GM13976 (cell line): ENCODE measurements at regions not wholly inside any gene's neighbourhood (a gene's known extent, or its start where the extent isn't known, plus 50 kb on each side); places are given as distances from the start of the nearest gene placed in this dataset.

ENCODE experiments used
- DNase-seq: peaks from one replicate; pipeline ENCODE4 v3.0.0; 2012; ENCODE audit warnings: low spot score
- in situ Hi-C: fragments of 300-500 bp; cut with MboI; formaldehyde crosslinking; loops from one replicate; pipeline ENCODE4 v1.12.0; 2022; ENCODE audit warnings: low sequenced_read_pairs, mixed read lengths, inconsistent platforms; ENCODE audit not compliant: unreplicated experiment
- TF ChIP-seq, protein P1 (sequence below): IDR thresholded peaks from 2 replicates; pipeline ENCODE4 v1.5.1; 2012; ENCODE audit warnings: borderline replicate concordance, mild to moderate bottlenecking; ENCODE audit not compliant: insufficient read depth; ENCODE audit errors: extremely low read depth, missing control alignments, control extremely low read depth

DNA sequence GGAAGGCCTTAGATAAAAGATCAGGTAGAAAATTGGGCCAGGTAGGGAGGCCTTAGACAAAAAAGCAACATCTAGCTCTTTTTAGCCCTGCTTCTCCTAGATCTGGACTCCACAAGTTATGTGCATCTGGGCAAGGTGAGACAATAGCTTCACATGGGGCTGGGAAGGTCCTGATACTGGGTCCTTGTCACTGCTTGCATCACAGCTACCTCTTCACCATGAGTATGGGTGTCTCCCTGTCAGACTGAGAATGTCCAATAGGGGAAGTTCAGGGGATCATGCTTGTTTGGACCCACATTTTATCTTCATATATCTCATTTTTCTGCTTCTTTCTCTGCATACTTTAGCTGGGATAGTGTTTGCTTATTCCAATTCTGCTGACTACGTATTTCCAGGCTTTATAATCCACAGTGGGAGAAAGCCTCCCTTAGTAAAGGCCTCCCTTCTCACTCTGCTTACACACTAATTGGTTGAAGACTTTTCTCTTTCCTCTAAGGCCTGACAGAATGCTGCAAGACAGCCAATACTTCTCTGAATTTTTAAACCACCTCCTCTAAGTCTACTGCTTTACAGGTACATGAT is 189.6 kb downstream of the CYRIA start:
- TF ChIP-seq, protein P1, sequence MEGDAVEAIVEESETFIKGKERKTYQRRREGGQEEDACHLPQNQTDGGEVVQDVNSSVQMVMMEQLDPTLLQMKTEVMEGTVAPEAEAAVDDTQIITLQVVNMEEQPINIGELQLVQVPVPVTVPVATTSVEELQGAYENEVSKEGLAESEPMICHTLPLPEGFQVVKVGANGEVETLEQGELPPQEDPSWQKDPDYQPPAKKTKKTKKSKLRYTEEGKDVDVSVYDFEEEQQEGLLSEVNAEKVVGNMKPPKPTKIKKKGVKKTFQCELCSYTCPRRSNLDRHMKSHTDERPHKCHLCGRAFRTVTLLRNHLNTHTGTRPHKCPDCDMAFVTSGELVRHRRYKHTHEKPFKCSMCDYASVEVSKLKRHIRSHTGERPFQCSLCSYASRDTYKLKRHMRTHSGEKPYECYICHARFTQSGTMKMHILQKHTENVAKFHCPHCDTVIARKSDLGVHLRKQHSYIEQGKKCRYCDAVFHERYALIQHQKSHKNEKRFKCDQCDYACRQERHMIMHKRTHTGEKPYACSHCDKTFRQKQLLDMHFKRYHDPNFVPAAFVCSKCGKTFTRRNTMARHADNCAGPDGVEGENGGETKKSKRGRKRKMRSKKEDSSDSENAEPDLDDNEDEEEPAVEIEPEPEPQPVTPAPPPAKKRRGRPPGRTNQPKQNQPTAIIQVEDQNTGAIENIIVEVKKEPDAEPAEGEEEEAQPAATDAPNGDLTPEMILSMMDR = no peak
- DNase-seq = no peak
- in situ Hi-C loops = no loop called here

DNA sequence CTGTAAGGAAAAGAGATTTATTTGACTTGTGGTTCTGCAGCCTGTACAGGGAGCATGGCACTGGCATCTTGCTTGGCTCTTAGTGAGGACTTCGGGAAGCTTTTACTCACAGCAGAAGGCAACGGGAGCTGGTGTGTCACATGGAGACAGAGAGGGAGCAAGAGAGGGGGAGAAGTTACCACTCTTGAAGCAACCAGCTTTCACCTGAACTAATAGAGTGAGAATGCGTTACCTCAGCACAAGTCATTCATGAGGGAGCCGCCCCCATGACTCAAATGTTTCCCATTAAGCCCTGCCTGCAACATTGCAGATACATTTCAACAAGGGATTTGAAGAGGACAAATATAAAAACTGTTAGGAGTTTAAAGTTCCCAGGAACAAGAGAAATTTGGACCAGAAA is 190.0 kb downstream of the CYRIA start:
- in situ Hi-C loops = no loop called here
- DNase-seq = no peak
- TF ChIP-seq, protein P1 = no peak

DNA sequence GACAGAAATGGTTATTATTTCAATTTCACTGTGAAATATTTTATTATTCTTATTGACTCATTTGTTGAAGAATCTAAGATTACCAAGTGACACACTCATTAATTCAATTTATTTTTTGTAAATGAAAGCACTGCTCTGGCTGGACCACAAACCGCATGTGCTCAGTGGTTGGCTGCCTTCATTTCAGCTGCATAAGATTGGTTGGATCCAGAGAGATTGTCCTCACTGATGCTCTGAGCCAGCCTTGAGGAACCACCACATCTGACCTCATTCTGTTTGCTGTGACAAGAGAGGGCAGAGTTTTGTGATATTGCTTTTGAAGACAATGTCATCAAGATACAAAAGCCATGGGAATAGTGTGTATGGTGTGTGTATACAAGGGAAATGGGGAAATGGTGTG is 192.1 kb downstream of the CYRIA start:
- in situ Hi-C loops = no loop called here
- TF ChIP-seq, protein P1 = no peak
- no peak for DNase-seq

DNA sequence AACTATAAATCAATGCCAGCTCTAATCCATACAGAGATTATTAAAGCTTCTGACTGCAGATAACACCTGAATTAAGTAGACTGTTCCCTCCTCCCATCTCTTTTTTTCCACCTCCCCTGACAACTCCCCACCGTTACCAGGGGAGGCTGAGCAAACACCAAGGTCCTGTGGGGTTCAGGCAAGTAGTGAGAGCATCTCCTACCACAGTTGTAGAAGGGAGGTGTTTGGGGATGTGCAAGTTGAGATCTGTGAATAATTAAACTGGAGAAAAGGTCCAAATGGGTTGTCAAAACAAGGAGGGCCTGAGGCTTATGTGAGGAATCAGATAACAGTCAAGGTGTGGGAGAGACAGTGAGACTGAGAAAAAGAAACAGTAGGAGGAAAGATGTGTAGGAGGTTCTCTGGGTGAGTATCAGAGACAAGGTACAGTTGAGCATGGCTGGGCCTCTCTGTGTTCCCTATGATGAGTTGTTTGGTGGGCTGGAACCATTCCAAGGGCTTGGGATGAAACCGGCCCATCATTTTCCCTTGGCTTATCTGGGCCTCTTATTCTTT is 194.6 kb downstream of the CYRIA start:
- TF ChIP-seq, protein P1 = no peak
- DNase-seq = no peak
- in situ Hi-C loops = no loop called here

DNA sequence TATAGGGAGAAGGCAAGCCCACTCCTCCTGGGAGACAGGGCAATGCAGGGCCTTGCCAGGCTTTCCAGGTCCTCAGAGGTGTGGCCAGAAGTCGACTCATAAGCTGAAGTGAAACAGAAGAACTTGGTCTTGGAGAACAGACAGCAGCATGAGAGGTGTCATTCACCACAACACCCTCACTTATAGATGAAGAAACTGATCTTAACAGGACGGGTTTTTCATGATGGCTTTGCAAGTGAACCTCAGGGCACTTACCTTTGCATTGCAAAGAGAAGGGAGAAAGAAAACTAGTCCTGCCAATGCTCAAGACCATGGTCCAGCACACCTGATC is 198.8 kb downstream of the CYRIA start:
- TF ChIP-seq, protein P1 = no peak
- in situ Hi-C loops = no loop called here
- no peak for DNase-seq

DNA sequence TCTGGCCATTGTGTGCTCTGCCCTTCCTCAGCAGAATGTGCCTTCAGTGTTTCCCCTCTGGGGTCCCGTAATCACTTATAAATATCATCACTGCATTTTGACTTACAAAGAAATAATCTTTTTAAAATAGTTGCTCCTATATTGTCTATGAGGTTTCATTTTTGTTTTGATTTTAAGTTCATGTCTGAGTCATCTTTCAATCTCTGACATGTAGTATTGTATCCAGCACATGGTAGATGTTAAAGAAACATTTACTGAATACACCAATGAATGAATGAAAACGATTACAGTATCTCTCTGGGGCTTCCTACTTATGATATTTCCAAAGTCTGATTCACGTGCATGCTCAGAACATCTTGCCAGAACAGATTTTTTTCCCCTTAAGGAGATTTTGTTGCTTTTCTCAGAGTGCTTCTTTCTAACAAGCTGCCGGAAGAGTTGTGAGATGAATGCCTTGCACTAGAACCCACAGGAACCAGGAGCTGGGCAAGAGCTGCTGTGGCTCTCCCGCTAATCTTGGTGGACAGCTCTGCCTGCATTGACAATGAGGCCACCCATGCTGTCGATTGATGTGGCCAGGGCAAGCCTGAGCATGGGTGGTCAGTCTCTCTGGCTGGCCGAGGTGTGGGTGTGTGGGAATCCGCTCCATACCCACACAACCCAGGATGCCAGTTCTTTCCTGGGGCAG is 199.4 kb downstream of the CYRIA start:
- TF ChIP-seq, protein P1 = no peak
- in situ Hi-C loops = no loop called here
- no peak for DNase-seq
